Lung (tissue), 11 donors: ENCODE measurements at regions not wholly inside any gene's neighbourhood (a gene's known extent, or its start where the extent isn't known, plus 50 kb on each side); places are given as distances from the start of the nearest gene placed in this dataset.
"Not testable (repeated sequence)": the region's sequence is repeated elsewhere in the genome, so short reads cannot be mapped to it uniquely, and the experiment has no call there.

Experiments
- ATAC-seq: fragments of 200-7000 bp; cut with Tn5 transposase; one replicate; pipeline ENCODE4 v1.9.1; 2020; ENCODE audit warnings: moderate number of reproducible peaks; ENCODE audit not compliant: insufficient read depth, low FRiP score
- DNase-seq, 3 donors: peaks; one replicate each; pipeline ENCODE4 v3.0.0-alpha.2; 2013 to 2017
- H3K27ac ChIP-seq, 2 donors: one replicate each; pipeline ENCODE4 v1.5.1; 2013; ENCODE audit warnings: mild to moderate bottlenecking in 2 of 2, moderate library complexity in 2 of 2, control low read depth in 1 of 2, inconsistent platforms in 1 of 2, low read depth in 1 of 2, low read length in 1 of 2
- H3K27me3 ChIP-seq, 3 donors: one replicate each; pipeline ENCODE4 v1.5.1; 2013; ENCODE audit warnings: low read length in 2 of 3; ENCODE audit not compliant: control insufficient read depth in 3 of 3, insufficient read depth in 3 of 3
- H3K36me3 ChIP-seq, 4 donors: one replicate each; pipeline ENCODE4 v1.5.1; 2013; ENCODE audit warnings: low read length in 4 of 4, mild to moderate bottlenecking in 1 of 4, moderate library complexity in 1 of 4; ENCODE audit not compliant: control insufficient read depth in 4 of 4, insufficient read depth in 4 of 4
- H3K4me1 ChIP-seq, 5 donors: one replicate each; pipeline ENCODE4 v1.5.1; 2013; ENCODE audit warnings: low read length in 5 of 5, mild to moderate bottlenecking in 2 of 5, moderate library complexity in 1 of 5; ENCODE audit not compliant: control insufficient read depth in 5 of 5, insufficient read depth in 5 of 5
- H3K4me3 ChIP-seq: one replicate; pipeline ENCODE4 v1.5.1; 2013; ENCODE audit warnings: mild to moderate bottlenecking, control low read depth, moderate library complexity
- H3K9ac ChIP-seq, 2 donors: one replicate each; pipeline ENCODE4 v1.5.1; 2013; ENCODE audit warnings: low read length in 2 of 2, control low read depth in 1 of 2; ENCODE audit not compliant: insufficient read depth in 1 of 2
- H3K9me3 ChIP-seq, 4 donors: one replicate each; pipeline ENCODE4 v1.5.1; 2013; ENCODE audit warnings: low read length in 3 of 4, mild to moderate bottlenecking in 1 of 4, moderate library complexity in 1 of 4; ENCODE audit not compliant: control insufficient read depth in 4 of 4, insufficient read depth in 3 of 4
- WGBS, 2 donors: extraction: QIAGEN DNeasy Blood & Tissue Kit; methylation state at CpG; one replicate each; pipeline ENCODE4 v1.1.7; 2013; 5-methylcytosine and 5-hydroxymethylcytosine counted together
- TF ChIP-seq, protein P1 (sequence below): IDR thresholded peaks from 2 replicates; pipeline ENCODE4 v1.5.1; 2012; ENCODE audit warnings: mild to moderate bottlenecking; ENCODE audit errors: control extremely low read depth, extremely low read depth
- donor health status: control.
- donor health status: control.
- donor health status: Bipolar disorder and iron deficiency.
- donor health status: healthy.
- donor health status: DM: yes; HTN: yes; CAD: no.

DNA sequence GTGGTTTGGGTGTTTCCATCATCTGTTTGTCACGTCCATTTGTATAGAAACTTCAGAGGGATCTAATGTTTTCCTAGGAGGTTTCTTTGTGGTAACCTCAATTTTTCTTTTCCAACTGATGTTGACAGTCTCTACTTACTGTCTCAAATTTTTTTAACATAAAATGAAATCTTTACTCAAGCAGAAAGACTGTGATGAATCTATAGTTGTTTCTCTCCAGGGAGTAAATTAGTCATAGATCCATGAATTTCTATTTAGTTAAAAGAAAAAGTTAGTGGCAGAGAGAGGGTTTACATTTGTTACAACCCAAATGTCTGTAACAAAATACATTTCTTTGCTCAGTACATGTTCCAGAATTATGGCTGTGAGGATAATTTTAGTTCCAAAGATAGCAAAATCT lies 161.6 kb downstream of the DISP1 start:
- TF ChIP-seq, protein P1, sequence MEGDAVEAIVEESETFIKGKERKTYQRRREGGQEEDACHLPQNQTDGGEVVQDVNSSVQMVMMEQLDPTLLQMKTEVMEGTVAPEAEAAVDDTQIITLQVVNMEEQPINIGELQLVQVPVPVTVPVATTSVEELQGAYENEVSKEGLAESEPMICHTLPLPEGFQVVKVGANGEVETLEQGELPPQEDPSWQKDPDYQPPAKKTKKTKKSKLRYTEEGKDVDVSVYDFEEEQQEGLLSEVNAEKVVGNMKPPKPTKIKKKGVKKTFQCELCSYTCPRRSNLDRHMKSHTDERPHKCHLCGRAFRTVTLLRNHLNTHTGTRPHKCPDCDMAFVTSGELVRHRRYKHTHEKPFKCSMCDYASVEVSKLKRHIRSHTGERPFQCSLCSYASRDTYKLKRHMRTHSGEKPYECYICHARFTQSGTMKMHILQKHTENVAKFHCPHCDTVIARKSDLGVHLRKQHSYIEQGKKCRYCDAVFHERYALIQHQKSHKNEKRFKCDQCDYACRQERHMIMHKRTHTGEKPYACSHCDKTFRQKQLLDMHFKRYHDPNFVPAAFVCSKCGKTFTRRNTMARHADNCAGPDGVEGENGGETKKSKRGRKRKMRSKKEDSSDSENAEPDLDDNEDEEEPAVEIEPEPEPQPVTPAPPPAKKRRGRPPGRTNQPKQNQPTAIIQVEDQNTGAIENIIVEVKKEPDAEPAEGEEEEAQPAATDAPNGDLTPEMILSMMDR = no peak
- Histone ChIP-seq H3K4me3 (no peak overlapping the region), H3K36me3 (no peaks in the 10 kb centered on the region), H3K9ac (no peak overlapping the region), H3K4me1 (peaks cover 0 to 15% (median 3%) of the 10 kb centered on the region in 5 donors), H3K9me3 (no peaks in the 10 kb centered on the region), H3K27me3 (no peaks in the 10 kb centered on the region), H3K27ac (no peak overlapping the region)
- WGBS, 2 donors = 81 to 83% methylated on average over 1 of the region's 1 CpG
- ATAC-seq (no peak), DNase-seq (no peak)

DNA sequence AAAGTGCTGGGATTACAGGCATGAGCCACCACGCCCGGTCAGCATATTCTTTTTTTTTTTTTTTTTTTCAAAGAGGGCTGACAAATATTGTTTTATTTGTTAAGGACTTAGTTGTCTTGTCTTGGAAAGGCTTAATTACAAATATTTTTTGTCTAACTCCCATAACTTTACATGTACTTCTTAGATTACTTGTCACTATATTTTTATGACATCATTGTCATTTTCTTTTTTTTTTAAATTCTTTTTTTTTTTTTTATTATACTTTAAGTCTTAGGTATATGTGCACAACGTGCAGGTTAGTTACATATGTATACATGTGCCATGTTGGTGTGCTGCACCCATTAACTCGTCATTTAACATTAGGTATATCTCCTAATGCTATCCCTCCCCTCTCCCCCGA lies 162.5 kb downstream of the DISP1 start:
- not testable (repeated sequence) for H3K36me3 ChIP-seq, H3K9me3 ChIP-seq, H3K27ac ChIP-seq, ATAC-seq, H3K4me3 ChIP-seq, H3K27me3 ChIP-seq, DNase-seq, H3K9ac ChIP-seq
- H3K4me1 ChIP-seq = peaks cover 0 to 18% (median 6%) of the 10 kb centered on the region in 5 donors
- WGBS, 2 donors = 93 to 98% methylated on average over 4 of the region's 5 CpGs

DNA sequence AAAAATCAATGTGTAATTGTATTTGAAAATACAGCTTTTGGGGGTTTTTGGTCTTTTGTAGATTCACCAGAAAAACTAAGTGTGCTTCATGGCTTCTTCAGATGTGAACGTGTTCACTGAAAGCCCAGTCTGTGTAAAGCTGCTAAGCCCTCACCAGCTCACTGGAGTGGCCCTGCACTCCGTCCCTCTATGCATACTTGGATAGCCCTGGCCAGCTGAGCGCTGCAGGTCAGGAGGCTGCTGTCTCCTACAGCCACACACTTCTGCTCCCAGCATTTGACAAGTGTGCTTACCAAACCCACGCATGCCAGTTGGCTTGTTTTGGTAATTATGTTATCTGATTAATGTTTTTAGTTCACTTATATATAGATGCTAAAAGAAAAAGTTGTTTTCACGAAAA lies 163.5 kb downstream of the TLR5 start:
- H3K36me3 ChIP-seq = no peaks in the 10 kb centered on the region
- H3K27ac ChIP-seq = no peak overlapping the region
- WGBS, 2 donors = 75 to 87% methylated on average over 5 of the region's 5 CpGs
- no peaks in the 10 kb centered on the region for H3K9me3 ChIP-seq
- peak in 1 of 3 donors; percentile 31 for DNase-seq
- no peaks in the 10 kb centered on the region for H3K27me3 ChIP-seq
- no peak overlapping the region for H3K9ac ChIP-seq
- no peak overlapping the region for H3K4me3 ChIP-seq
- peaks cover 0 to 24% (median 6%) of the 10 kb centered on the region in 5 donors for H3K4me1 ChIP-seq
- TF ChIP-seq, protein P1 = no peak
- no peak for ATAC-seq

DNA sequence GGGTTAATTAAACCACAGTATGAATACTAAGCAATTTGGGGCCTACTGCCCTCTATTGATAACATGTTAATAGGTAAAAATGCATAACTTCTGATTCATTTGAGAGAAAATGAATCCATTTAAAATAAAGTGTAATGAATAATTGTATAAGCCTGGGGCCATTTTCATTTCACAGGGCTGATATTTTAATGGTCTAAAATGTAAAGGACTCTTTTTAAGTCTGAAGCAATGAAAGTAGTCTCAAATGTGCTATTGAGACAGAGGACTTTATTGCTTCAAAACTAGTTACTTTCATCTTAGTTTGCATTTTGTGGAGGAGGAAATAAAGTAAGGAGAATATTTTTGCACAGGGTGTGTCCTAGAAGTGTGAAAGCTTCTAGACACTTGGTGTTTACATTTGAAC lies 155.4 kb downstream of the TLR5 start:
- Histone ChIP-seq H3K9ac (no peak overlapping the region), H3K36me3 (peaks cover 3 to 9% (median 5%) of the 10 kb centered on the region in 4 donors), H3K4me1 (peaks cover 0 to 2% (median 0%) of the 10 kb centered on the region in 5 donors), H3K4me3 (no peak overlapping the region), H3K27ac (no peak overlapping the region), H3K27me3 (no peaks in the 10 kb centered on the region), H3K9me3 (no peaks in the 10 kb centered on the region)
- no peak for DNase-seq
- TF ChIP-seq, protein P1 = no peak
- ATAC-seq = no peak
